Ovary (tissue), 3 donors: ENCODE measurements at regions not wholly inside any gene's neighbourhood (a gene's known extent, or its start where the extent isn't known, plus 50 kb on each side); places are given as distances from the start of the nearest gene placed in this dataset.

Experiments
- CTCF ChIP-seq, 3 donors: fragments of 450-650 bp in 2 of 3; fragments of 200-600 bp in 1 of 3; IDR thresholded peaks; one replicate each; pipeline versions ENCODE4 v1.5.1 to v1.8.0; 2016 to 2022; ENCODE audit warnings: antibody characterized with exemption in 3 of 3, mild to moderate bottlenecking in 1 of 3
- POLR2A ChIP-seq: fragments of 450-650 bp; IDR thresholded peaks from one replicate; pipeline ENCODE4 v1.6.1; 2017; ENCODE audit warnings: antibody characterized with exemption, mild to moderate bottlenecking, moderate library complexity
- donor health status: DM: no; HTN: no; CAD: no.

- TF ChIP-seq CTCF (IDR thresholded peaks at IDR 0.05) = no peak
- TF ChIP-seq POLR2A = no peak
Observed at GRCh38 chr6:140460267-140460666, 1085.8 kb upstream of the CITED2 start.
